Head of caudate nucleus (tissue), 42 donors: ENCODE measurements at regions not wholly inside any gene's neighbourhood (a gene's known extent, or its start where the extent isn't known, plus 50 kb on each side); places are given as distances from the start of the nearest gene placed in this dataset.

Source experiments
- DNase-seq, 42 donors: peaks; one replicate each; pipeline versions ENCODE4 v3.0.0 to v3.0.0-alpha.2; 2020 to 2021; ENCODE audit warnings: mixed read lengths in 7 of 42
- intact Hi-C: fragments of 100-400 bp; cut with DNase I; formaldehyde crosslinking; loops from one replicate; pipeline ENCODE4 v1.15.0; 2022

- intact Hi-C loops = no loop called here
- no peak for DNase-seq
Observed at GRCh38 chr10:128219295-128219694, 93.1 kb upstream of the MKI67 start.

GRCh38 chr10:128220021-128220420, 93.8 kb upstream of the MKI67 start:
- DNase-seq = no peak
- intact Hi-C loops = no loop called here

GRCh38 chr10:128221117-128221516, 94.9 kb upstream of the MKI67 start:
- intact Hi-C loops = no loop called here
- no peak for DNase-seq

- intact Hi-C loops = no loop called here
- no peak for DNase-seq
Observed at GRCh38 chr10:128221807-128222206, 95.6 kb upstream of the MKI67 start.

- intact Hi-C loops = no loop called here
Observed at GRCh38 chr10:128222332-128222849, 96.2 kb upstream of the MKI67 start.

GRCh38 chr10:128230401-128230800, 104.2 kb upstream of the MKI67 start:
- intact Hi-C loops = no loop called here
- no peak for DNase-seq

More at GRCh38 chr10:128222332-128222849, 96.2 kb upstream of the MKI67 start:
- DNase-seq = no peak

- intact Hi-C loops = no loop called here
- no peak for DNase-seq
Observed at GRCh38 chr10:128233422-128233821, 107.2 kb upstream of the MKI67 start.

GRCh38 chr10:128237710-128238109, 111.5 kb upstream of the MKI67 start:
- intact Hi-C loops = no loop called here
- DNase-seq = peak in 2 of 42 donors; percentile 15 to 21

- intact Hi-C loops = no loop called here
Observed at GRCh38 chr10:128241023-128241422, 114.8 kb upstream of the MKI67 start.

GRCh38 chr10:128242641-128243040, 116.4 kb upstream of the MKI67 start:
- DNase-seq = peak in 2 of 42 donors; percentile 16 to 37
- intact Hi-C loops = no loop called here

More at GRCh38 chr10:128241023-128241422, 114.8 kb upstream of the MKI67 start:
- DNase-seq = peak in 2 of 42 donors; percentile 10 to 17

GRCh38 chr10:128245026-128245425, 118.8 kb upstream of the MKI67 start:
- intact Hi-C loops = no loop called here
- peak in 1 of 42 donors; percentile 7 for DNase-seq

GRCh38 chr10:128247576-128247975, 121.4 kb upstream of the MKI67 start:
- intact Hi-C loops = no loop called here
- DNase-seq = peak in 1 of 42 donors; percentile 25

- DNase-seq = no peak
- intact Hi-C loops = no loop called here
Observed at GRCh38 chr10:128254476-128254875, 128.3 kb upstream of the MKI67 start.

GRCh38 chr10:128257428-128257827, 131.2 kb upstream of the MKI67 start:
- intact Hi-C loops = no loop called here

GRCh38 chr10:128258421-128258976, 132.3 kb upstream of the MKI67 start:
- no peak for DNase-seq
- intact Hi-C loops = no loop called here

More at GRCh38 chr10:128257428-128257827, 131.2 kb upstream of the MKI67 start:
- DNase-seq = no peak

- intact Hi-C loops = loop anchor here (10.0 kb wide), 1 partner anchor 271 kb away; no protein-coding TSS in a partner anchor
- DNase-seq = peak; percentile 65 to 90 (median 82)
Observed at GRCh38 chr10:128263891-128264688, 137.9 kb upstream of the MKI67 start.

- DNase-seq = no peak
- intact Hi-C loops = loop anchor here (10.0 kb wide), 1 partner anchor 269 kb away; no protein-coding TSS in a partner anchor
Observed at GRCh38 chr10:128265596-128265995, 139.4 kb upstream of the MKI67 start.

GRCh38 chr10:128267581-128267980, 141.4 kb upstream of the MKI67 start:
- no peak for DNase-seq

GRCh38 chr10:128268015-128268722, 141.9 kb upstream of the MKI67 start:
- intact Hi-C loops = loop anchor here (10.0 kb wide), 1 partner anchor 267 kb away; no protein-coding TSS in a partner anchor
- DNase-seq = peak in 41 of 42 donors; percentile 5 to 65 (median 44)

More at GRCh38 chr10:128267581-128267980, 141.4 kb upstream of the MKI67 start:
- intact Hi-C loops = loop anchor here (10.0 kb wide), 1 partner anchor 267 kb away; no protein-coding TSS in a partner anchor
